ENCODE measurements at regions not wholly inside any gene's neighbourhood (a gene's known extent, or its start where the extent isn't known, plus 50 kb on each side); places are given as distances from the start of the nearest gene placed in this dataset.

DNA sequence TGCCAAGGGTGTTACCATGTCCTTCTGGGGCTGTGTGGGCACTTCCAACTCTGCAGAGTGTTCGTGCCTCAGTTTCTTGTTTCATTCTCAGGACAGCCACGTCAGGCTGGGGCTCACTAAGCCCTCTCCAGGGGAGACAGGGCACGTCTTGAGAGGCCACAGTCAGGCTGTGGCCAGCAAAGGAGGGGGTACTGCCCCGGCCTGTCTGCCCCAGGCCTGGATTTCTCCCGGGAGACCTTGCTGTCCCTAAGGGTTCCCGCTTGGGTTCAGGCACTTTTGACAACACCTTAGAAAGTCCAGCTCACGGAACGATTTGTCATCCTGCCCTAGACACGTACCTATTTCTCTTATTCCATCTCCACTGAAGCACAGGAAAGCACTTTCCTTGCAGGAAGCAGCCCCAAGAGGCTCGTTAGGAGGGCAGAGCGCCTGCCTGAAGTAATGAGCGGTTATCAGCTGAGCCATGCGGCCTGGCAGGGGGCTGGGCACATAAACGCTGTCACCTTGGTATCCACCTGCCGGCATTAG lies 290.4 kb upstream of the RTL1 start:
- DNase-seq (ENCODE audit: low spot score) = no peak

DNA sequence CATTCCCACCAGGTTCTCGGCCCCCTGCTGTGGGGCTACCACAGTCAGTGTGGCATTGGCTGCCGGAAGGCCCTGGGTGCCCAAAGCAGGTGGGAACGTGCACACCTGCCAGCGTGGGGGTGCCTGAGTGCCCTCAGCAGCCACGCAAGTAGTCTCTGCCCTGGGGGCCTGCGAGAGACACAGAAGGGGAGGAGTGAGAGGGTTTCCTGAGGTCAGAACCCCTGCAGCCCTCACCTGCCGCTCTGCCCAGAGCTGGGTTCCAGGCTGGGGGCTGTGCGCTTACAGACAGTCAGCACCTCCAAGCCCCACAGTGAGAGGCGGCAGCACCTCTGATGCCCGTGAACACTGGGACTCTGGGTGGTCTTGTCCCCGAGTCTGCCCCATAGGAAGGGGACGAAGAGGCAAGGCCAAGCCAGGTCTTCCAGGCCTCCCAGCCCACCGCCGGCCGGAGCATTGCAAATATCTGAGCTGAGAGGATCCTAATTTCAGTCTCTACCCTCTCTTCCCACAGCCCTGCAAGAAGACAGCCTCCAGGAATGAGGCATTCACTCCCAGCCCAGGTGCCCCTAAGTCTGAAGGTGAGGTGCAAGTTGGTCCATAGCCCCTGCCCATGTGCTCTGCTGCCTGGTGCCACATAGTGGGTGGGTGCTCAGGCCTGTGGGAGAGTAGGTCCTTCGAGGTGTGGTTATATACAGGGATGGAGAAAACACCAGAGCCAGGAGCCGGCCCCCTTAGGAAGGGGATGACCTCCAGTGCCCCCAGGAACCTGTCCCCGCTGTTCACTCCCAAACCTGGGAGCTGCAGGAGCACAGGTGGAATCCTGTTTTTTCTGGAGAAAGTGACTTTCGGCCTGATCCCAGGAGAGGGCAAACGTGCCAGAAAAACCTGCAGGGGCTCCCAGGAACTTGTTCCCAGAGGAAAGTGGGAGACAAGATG lies 291.1 kb upstream of the RTL1 start:
- no peak for DNase-seq (ENCODE audit: low spot score)

- no peak for DNase-seq (ENCODE audit: low spot score)
Observed at GRCh38 chr14:101195309-101195901, 291.9 kb upstream of the RTL1 start.

- no peak for DNase-seq (ENCODE audit: low spot score)
Observed at GRCh38 chr14:101196051-101196712, 292.7 kb upstream of the RTL1 start.

DNA sequence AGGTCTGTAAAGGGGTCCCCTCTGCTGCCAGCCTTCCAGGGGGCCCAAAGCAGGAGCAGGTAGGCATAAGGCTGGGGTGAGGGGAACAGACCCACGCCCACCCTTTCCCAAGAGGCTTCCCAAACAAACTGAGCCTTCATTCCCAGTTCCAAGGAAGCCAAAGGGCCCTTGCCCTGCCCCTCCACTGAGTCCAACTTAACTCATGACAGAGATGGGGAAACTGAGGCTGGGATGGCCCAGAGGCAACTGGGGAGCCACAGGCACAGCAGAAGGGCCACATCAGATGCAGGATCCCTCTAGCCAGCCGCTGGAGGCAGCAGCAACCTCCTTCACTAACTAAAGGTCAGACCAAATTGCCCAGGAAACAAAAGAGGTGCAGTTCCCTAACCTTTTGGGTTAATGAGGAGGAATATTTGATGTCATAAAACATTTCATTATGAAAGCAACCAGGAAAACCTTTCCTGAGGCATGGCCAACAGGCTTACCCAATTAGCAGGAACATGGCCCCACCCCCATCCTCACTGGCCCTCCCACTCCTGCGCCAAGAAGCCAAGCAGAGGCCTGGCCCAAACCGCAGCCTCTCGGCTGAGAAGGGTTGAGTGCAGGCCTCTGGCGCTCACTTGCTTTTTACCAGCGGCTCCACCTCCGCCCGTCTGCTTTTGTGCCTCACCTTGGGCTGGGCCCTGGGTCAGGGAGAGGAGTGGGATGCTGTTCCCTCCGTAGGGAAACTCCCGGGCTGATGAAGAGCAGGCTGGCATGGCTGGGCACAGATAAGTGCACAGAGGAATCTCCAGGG lies 293.5 kb upstream of the RTL1 start:
- no peak for DNase-seq (ENCODE audit: low spot score)

- no peak for DNase-seq (ENCODE audit: low spot score)
Observed at GRCh38 chr14:101197595-101198397, 294.3 kb upstream of the RTL1 start.

DNA sequence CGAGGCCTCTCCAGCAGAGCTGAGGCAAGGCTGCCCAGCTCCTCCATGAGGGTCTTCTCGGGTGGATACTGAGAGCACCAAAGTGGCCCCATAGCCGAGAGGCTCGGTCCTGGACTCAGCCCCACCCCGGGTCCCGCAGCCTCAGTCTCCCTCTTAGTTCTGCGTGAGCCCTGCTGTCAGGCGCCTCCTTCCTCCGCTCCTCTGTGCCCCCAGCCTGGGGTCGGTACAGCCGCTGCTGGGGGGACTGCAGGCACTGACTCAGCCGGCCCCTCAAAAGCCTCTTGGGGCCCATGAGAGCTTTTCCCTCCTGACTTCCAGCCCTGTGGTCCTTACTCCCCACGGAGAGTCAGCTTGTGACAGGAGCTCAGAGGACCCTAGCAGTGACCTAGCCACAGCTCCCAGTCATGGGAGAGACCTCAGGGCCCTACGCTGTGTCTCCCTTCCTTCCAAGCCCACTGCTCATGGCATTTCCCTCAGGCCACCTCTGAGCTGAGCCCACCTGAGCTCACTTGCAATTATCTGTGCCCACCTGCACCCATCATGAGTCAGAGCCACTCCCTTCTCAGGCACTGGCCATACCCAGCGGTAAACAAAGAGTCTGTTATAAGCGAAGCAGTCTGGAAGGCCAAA lies 295.0 kb upstream of the RTL1 start:
- DNase-seq (ENCODE audit: low spot score) = no peak

DNA sequence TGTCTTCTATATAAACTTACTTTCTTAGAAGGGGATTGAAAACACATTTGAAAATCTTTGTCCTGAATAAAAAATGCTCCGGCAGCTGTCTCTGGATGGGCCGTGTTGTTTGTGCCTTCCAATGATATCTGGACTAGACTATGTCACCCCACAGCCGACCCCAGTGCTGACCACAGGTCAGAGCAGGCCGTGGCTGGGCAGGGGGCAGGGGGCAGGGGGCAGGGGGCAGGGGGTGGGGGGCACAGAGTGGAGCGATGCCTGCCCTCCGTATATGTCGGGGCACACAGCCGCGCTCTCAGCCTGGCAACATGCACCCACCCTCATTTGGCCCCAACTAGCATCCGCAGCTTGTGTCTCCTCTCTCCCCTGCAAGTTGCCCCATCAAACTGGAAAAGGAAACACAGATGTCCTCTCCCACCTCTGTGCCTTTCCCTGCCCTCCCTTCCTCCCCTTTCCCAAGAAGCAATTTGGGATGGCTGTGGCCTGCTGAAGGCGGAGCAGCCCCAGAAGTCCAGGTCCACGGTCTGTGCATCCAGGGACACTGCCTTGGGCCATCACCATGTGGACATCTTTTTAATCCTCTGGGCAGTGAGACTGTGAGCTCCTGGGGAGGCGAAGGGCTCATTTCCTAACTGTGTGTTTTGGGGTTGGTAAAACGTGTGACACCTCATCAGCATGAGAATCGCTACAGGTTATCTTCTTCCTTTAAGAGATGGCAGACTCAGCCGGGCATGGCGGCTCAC lies 295.7 kb upstream of the RTL1 start:
- no peak for DNase-seq (ENCODE audit: low spot score)

DNA sequence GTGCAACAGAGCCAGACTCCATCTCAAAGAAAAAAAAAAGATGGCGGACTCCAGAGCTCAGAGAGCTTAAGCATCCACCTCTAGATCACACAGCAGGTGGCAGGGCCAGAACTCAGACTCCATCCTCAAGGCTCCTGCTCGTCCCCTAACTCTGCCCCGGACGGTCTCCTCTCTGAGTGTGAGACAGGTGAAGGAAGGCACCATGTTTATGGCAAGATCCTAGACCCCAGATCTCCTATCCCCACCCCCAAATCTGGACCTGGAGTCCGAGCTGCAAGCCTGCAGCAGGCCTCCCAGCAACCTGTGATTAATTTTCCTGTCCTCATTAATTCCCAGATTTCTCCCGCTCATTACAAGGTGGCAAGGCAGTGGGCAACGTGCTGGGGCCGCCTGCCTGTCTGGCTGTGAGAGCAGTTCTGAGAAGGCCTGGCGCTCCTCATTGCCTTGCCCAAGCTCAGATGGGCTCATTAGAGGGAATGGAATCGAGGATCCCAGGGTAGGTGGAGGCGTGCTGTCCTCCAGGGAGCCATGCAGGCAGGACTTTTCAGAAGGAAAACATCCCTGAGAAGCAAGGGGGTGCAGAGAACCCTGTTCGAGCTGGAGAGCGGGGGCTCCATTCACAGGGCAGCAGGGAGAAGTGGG lies 296.6 kb upstream of the RTL1 start:
- no peak for DNase-seq (ENCODE audit: low spot score)

GRCh38 chr14:101200650-101201516 lies 297.4 kb upstream of the RTL1 start:
- DNase-seq (ENCODE audit: low spot score) = no peak

GRCh38 chr14:101201535-101202151 lies 298.1 kb upstream of the RTL1 start:
- DNase-seq (ENCODE audit: low spot score) = no peak

DNA sequence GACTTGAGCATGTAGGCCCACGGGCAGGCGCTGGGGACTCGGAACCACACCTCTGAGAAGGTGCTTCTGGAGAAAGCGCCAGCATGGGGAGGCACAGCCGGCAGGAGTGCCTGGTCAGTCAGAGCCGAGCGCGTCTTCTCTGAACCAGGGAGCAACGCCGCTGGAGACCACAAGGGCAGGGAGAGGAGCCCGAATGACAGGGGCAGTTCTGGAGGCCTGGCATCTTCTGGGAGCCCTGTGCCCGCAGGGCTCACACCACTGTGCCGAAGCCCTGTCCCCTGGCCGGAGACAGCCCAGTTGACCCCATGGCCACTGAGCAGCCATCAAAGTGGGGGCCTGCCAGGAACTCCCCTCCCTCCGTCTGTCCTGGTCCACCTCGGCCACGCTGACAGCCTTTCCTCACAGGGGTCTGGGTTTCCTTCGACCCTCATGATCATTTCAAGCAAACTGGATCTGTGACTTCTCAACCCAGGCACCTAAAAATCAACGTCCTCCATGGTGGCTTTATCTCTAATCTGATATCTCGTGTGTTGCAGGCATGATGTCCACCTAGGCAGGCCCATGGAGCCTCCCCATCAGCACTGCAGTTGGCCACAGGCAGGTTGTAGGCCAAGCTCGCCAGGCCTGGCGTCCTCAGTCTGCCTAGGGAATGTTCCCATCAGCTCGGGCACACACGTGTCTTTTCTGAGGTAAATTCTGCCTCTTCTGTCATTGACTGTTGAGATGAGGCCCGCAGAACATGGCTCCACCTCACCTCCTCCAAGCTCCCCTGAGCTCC lies 299.3 kb upstream of the RTL1 start:
- no peak for DNase-seq (ENCODE audit: low spot score)

DNA sequence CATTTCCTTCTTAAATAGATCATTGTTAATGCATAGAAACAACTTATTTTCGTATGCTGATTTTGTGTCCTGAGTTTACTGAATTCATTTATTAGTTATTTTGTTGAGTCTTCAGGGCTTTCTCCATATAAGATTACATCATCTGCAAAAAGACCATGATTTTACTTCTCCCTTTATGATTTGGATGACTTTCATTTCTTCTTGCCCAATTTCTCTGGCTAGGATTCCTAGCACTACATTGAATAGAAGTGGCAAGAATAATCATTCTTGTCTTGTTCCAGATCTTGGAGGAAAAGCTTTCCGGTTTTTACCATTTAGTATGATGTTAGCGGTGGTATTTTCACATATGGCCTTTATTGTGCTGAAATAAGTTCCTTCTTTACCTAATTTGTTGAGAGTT lies 303.0 kb upstream of the RTL1 start:
- DNase-seq (ENCODE audit: low spot score) = no peak

GRCh38 chr14:101207041-101207440 lies 303.5 kb upstream of the RTL1 start:
- DNase-seq (ENCODE audit: low spot score) = no peak

DNA sequence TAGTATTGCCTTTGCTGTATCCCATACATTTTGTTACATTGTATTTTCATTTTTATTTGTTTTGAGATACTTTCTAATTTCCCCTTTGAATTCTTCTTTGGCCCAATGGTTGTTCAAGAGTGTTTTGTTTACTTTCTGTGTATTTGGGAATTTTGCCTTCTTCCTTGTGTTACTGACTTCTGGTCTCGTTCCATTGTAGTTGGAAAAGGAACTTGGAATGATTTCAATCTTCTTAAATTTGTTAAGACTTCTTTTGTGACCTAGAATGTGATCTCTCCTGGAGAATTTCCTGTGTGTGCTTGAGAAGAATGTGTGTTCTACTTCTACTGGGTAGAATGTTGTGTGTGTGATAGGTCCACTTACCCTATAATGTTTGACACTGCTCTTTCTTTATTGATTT lies 304.4 kb upstream of the RTL1 start:
- no peak for DNase-seq (ENCODE audit: low spot score)

- DNase-seq (ENCODE audit: low spot score) = no peak
Observed at GRCh38 chr14:101209594-101209993, 306.1 kb upstream of the RTL1 start.

- DNase-seq (ENCODE audit: low spot score) = no peak
Observed at GRCh38 chr14:101215266-101215665, 311.7 kb upstream of the RTL1 start.

Data from LoVo (cell line).